Left lobe of liver (tissue), 2 donors: ENCODE measurements at regions not wholly inside any gene's neighbourhood (a gene's known extent, or its start where the extent isn't known, plus 50 kb on each side); places are given as distances from the start of the nearest gene placed in this dataset.
"Not testable (repeated sequence)": the region's sequence is repeated elsewhere in the genome, so short reads cannot be mapped to it uniquely, and the experiment has no call there.

Experiments used
- ATAC-seq: fragments of 200-7000 bp; cut with Tn5 transposase; one replicate; pipeline ENCODE4 v1.9.1; 2020; ENCODE audit warnings: mild to moderate bottlenecking, moderate library complexity
- DNase-seq: peaks from one replicate; pipeline ENCODE4 v3.0.0-alpha.2; 2020; ENCODE audit warnings: low spot score
- donor health status: DM: no; HTN: no; CAD: no; lungs with moderate emphysema.
- donor health status: DM: no; HTN: yes; CAD: no.

DNA sequence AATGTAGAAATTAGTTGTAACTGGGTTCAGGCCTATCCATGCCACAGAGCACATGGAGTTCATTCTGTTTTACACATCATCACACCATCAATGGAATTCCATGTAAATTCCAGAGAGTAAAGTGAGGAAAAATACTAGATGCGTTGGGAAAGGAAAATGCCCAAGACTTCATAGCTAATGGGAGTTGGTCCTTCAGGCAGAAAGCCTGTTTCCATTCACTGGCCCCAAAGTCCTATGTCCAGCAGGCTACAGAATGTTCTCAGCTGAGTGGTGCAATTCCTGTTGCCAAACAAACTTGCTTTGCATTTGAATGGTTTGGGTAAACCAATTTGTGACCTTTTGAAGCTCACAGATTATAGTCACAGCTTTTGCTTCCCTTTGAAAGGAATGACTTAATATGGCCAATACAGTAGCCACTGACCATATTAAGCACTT is 164.6 kb upstream of the PFN2 start:
- DNase-seq (peak; percentile 46), ATAC-seq (peak; percentile 92)

DNA sequence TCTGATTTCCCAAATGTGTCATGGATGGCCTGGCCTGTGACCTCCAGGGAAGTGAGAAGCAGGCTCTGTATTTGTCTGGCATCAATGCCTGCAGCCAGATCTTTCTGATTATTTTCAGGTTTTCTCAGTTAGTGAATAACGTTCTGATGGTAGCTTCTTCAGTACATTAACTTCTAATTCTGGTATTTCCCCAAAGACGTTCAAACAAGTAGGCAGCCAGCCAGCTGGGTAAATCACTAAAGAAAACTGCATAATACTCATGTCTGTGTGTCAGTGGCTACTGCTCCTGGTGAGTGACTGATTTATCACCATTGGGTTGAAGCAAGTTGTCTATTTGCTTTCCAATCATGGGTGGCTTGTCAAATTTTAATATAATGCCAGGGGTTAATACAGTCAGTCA is 162.6 kb upstream of the PFN2 start:
- no peak for ATAC-seq
- no peak for DNase-seq

DNA sequence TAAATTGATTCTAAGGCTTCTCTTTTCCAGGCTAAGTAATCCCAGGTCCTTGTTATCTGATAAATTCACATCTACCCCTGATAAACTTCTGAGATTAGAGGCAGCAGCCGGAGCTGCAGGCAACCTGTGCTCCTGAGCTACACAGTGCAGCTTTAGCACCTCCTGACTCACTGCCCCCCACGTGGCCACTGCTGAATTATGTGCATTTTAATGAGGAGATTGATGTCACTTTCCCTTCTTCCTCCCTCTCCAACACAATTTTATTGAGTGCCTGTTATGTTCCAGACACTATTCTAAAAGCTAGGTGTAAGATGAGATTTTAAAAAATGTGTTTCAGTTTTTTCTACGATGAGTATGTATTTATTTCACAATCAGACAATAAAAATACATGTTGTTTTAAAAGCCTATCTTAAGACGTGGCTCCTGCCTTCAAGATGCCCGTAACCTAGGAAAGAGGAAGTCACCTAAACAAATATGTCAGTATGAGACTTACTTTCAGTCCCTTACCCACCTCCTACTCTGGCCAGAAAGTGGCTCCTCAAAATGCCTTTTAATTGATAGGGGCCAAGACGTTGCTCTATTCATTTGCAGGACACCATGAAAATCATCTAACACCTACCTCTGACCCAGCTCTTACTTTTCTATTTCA is 161.5 kb upstream of the PFN2 start:
- no peak for ATAC-seq
- no peak for DNase-seq

DNA sequence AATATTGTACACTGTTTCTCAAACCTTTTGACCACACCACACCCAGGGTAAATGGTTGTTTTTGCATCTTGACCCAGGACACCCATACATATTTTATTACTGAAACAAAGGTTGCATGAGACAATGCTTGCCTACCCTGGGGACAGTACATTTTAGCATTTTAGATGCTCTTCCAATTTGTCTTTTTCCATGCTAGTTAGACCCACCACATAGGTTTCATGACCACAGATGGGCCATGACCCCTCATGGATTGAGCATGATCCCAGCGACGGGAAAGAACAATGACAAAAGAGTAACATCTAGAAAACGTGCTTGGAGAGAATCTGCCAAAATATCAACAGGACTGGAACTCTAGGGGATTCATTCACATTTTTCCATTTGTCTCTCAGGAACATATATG is 161.0 kb upstream of the PFN2 start:
- no peak for ATAC-seq
- DNase-seq, result no peak

DNA sequence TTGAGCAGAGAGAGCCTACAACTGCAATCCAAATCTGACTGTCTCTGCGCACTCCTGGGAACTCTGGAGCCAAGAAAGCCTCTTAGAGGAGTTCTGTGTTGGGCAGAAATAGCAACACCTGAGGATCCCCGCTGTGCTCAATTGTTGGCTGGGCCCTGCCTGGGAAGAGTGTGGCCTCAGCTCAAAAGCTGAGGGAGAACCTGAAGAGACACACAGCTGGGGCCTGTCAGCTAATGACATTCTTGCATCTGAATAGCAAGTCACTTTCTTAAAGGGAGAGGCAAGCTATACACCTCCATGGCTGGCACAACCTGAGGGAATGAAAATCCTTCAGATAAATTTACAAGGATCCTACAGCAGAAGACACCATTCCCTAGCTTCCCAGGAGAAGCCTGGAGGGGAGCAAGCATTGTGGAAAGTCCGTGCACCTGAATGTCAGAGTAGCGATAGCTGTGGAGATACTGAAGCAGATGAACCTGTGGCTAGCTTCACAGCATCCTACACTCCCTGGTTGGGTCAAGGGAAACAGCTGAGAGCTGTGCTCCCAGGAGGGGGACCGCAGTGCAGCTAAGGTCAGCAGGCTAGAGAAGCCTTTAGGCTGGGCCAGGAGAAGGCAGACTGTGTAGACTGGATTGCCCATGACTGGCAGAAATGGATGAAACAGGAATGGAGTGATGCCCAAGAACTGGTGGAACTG is 159.9 kb upstream of the PFN2 start:
- DNase-seq (no peak), ATAC-seq (no peak)

DNA sequence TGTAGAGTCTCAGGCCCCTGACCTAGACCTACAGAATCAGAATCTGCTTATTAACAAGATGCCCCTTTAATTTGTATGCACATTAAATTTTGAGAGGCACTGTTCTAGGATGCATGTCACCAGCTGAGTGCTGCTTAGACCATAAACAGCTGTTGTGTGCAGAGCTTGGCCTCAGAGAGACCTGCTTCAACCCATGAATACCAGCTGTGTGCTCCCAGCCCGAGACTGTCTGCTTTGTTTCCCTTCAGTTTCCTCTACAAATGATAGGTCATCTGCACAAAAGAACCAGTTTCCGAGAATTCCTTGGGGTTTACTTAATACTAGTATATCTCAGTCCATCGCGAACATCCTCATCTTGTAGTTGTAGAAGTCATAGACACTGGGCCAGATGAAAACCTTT is 158.5 kb upstream of the PFN2 start:
- ATAC-seq (no peak), DNase-seq (no peak)

DNA sequence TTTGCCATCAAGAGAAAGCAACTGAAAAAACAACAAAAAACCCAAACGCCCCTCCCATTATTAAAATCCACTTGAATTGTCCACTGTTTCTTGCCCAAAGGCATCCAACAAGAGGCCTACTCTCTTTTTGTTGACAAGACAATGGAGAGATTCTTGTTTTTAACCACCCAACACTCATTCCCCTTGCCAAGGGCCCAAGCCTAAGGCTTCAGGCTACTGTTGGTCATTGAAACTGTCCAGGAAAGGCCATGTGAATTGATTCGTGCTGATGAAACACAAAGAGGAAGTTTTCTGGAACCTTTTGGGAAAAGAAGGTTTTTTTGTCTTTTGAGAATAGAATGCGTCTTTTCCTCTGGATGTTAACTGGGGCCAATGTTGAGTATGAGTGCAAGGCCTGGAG is 157.4 kb upstream of the PFN2 start:
- ATAC-seq, result no peak
- DNase-seq, result no peak

DNA sequence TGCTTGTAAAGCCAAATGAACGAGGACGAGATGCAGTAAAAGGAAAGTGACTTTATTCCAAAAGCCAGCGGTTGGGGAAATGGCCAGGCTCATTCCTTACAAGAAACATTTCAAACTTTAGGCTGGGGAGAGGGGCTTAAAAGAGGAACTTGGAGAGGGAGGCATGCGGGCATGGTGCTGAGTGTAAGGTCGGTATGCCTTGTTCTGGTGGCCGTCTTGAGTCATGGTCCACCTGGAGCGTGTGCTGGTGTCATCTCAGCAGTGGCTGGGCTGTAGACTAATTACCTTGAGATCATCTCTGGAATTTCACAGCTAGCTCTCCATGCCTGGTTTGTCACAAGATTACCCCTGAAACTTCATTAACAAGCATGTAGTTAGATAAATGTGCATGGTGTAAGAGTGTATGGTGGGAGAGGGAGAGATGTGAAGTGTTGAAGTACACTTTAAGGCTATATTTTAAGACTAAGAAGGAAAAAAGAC is 156.4 kb upstream of the PFN2 start:
- ATAC-seq (no peak), DNase-seq (no peak)

DNA sequence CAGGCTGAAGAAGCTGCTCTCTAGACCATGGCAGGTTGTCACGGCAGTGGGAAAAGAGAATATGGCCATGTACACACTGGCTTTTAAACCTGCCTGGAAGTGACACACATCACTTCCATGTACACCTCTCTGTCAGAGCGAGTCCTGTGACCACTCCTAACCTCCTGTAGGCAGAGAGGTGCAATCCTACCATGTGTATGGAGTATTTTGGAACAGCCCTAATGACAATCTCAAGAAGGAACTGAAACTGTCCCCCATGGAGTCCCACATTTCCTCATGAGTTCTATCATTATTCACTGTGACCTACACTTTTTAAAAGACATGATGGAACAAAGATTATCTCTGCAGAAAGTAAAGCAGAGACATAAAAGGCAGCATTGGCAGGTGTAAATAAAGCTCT is 153.4 kb upstream of the PFN2 start:
- no peak for ATAC-seq
- DNase-seq, result no peak

DNA sequence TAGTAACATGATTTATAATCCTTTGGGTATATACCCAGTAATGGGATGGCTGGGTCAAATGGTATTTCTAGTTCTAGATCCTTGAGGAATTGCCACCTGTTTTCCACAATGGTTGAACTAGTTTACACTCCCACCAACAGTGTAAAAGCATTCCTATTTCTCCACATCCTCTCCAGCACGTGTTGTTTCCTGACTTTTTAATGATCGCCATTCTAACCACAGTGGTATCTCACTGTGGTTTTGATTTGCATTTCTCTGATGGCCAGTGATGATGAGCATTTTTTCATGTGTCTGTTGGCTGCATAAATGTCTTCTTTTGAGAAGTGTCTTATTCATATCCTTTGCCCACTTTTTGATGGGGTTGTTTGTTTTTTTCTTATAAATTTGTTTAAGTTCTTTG is 152.6 kb upstream of the PFN2 start:
- DNase-seq, ATAC-seq: not testable (repeated sequence)

DNA sequence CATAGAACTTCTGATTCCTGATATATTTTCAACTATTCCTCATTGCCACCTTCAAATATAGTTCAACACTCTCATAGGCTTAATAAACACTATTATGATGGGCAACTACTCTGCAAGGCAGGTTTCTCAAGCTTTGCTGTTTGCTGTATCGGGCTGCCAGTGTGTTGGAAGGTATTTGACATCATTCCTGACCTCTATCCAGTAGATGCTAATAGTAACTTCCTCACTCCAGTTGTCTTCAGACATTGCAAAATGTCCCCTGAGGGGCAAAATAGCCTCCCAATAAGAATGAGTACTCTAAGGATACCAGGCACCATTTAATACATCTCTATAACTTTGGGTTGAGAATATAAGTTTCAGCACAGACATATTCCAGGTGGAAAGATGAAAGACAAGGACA is 147.5 kb upstream of the PFN2 start:
- no peak for ATAC-seq
- no peak for DNase-seq

DNA sequence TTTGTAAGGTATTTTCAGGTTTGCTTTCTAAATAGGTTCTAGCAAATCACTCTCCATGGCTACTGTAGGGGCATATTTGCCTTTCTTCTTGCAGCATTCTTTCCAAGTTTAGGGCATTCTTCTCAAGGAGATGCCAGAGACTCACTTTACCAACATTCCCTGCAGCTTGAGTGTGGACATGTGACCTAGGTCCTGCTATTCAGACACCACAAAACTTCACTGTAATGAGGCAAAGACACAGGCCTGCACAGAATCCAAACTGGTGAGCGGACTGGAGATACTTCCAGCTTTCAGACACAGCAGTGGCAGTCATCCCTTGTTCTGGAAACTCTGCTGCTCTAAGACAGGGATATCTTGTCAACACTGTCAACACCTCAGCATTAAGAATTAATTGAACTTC is 146.4 kb upstream of the PFN2 start:
- ATAC-seq (no peak), DNase-seq (no peak)

DNA sequence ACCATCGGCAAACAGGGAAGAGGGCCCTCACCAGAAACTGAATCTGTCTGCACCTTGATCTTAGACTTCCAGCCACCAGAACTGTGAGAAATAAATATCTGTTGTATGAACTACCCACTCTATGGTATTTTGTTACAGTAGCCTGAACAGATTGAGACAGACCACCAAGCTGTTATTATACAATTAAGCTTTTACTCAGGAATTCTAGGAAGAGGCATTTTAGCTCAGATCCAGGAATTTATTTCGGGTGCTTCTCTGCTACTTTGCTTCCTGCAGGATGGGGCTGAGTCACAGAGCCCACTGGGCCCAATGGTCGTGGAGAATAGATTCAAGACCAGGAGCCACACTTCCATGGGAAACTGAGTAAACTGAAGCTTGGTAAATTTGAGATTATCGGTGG is 145.5 kb upstream of the PFN2 start:
- DNase-seq, result no peak
- ATAC-seq, result no peak

DNA sequence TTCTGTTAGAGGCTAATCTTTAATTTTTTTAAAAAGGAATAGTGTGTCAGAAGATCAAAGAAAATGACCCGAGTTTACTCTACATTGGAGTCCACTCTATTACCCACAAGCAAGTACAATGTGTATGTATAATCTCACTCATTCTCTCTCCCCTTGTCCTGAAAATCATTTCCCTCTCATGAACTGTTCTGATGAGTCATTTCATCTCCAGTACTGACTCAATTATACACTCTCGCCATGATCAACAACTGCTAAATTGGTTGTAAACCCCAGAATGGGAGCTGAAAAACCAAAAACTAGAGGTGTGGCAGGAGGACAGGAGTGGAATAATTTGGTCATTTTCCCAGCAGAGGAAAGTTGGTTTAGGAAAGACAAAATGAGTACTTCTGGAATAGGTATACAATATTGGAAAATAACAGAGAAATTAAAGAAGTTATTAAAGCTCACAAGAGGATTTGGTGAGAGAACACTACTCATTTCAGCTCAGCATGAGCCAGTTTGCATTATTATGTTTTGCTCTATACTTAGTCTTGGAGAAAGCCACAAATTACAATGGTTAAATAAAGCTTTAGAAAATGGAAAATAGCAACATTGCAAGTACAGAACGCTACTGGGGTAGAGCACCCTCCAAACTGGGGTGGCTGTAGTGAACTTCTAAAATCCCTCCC is 144.3 kb upstream of the PFN2 start:
- no peak for DNase-seq
- no peak for ATAC-seq

DNA sequence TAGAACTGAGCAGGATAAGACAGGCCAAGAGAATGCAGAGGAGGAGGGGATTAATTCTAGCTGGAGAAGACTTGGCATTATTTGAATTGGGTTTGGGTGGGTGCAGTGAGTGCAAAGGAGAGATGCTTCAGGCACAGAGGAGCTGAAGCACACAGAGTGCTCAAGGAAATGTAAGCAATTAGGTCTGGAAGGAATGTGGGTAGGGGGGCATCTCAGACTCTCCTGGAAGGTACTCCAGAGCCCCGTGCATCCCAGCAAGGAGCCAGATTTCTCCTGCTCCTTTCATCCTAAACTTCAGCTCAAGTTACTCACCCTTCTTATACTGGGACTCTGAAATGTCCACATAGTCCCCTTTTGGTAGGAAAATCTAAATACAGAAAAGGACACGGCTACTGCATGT is 143.6 kb upstream of the PFN2 start:
- no peak for DNase-seq
- ATAC-seq, result no peak

DNA sequence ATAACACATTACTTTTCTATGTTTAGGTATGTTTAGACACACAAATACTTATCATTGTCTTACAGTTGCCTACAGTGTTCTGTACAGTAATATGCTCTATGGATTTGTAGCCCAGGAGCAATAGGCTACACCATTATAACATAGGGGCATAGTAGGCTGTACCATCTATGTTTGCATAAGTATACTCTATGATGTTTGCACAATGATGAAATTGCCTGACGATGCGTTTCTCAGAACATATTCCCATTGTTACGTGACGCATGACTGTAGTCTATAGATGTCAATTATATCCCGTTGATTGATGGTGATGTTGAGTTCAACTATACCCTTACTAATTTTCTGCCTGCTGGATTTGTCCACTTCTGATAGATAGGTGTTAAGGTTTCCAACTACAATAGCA is 139.4 kb upstream of the PFN2 start:
- DNase-seq (no peak), ATAC-seq (no peak)

DNA sequence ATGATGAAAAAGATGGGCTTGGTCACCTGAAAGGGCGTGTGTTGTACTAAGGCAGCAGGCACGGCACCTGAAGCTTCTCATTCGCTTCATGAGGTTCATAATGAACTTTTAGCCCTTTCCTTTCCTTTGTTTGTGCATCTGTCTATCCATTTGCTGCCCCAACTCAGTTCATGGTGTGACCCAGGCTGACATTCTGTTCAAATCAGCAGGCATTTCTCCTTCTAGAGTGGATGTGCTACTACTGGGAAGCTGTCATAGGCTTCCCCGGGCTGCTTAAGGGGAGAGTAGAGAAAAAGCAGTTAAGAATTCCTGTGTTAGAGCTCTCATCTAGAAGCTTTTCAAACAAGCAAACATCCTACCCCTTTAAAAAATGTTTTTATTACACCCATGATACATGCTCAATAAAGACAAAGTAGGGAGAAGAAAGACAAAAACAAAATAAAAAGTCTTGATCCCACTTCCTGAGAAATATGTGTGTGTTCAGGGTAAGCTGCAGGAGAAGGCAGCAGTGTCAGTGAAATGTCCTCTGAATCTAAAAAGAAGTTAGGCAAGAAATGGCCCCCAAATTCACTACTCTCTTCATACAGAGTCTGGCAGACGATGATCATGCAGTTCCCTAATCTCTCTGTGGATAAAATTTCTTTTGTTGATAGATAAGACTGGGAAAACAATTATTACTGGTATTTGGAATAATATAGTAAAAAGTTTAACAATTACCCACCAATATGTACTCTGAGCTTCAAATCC is 136.9 kb upstream of the PFN2 start:
- no peak for ATAC-seq
- DNase-seq, result no peak

DNA sequence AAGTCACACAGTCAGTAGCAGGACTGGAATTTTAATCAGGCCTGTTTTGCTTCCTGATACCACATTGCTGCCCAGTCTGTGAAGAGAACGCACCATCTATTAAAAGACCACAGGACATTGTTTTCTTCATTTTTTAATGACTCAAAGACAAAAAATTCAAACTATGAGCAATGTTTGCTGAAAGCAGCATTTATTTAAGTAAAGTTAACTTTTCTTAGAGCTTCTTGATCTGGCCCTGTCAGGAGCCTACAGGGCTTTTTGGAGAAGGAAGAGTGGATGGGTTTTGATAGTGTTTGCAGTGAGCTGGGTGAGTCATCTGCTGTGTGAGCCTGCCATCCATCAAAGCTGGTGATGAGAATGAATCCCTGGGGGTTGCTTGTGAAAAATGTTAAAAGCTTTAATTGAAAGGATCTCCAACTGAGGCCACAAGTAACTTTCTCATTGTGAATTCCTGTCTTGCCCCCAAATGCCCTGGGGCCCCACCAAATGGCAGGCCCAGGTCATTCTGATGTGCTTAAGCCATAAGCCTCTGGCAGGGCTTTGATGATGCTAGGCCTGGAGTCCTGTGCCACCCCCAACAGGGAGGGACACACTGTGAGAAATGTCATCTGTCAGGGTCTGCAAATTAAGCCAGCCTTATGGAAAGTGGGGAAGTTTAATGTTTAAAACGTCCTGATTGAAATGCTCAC is 136.2 kb upstream of the PFN2 start:
- no peak for DNase-seq
- ATAC-seq, result no peak

DNA sequence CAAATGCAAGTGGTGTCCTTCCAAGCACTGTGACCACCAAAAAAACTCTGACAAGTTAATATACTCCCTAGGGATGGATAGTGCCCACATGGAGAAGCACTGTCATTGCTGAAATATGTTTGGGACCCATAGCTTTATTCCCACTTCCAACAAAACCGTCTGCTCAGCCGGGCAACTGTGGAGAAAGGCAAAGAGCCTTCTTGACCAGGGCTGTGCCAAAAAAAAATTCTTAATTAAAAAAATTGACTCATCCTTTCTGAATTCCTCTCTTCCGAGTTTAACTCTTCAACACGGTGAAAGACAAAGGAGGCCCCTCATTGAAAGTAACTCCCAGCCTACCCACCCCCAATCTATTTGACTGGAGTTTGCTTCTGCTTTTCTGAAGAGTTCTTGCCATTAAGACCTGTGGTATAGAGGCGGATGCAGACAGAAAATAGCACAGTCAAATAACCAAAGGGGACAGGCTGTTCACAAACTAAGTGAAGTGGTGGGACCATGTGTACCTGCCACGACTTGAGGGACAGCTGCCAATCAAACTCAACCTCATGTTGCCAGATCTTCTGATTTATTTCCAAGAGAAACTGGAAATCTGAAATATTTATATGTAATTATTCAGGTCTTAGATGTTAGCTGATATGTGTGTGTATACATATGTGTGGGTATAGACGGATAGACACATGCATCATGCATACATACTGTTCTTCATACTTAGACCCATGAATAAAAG is 135.4 kb upstream of the PFN2 start:
- DNase-seq (no peak), ATAC-seq (no peak)

DNA sequence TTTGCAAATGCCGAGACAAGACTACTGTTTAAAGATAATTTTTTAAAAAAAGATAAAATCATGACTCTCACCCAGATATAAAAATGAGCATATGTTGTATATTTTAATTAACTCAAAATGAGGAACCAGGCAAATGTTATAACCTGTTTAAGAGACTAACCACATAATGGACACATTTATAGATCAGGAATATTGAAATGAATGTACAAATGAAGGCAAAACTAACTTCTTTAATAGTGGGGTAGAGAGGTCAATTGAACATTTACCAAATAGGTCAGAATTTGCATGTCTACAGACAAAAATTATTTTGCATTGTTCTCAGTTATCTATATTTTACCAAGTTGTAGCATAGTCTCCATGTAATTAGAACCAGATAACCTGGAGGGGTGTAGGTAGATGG is 134.3 kb upstream of the PFN2 start:
- ATAC-seq (no peak), DNase-seq (no peak)
